DMS 273 (cell line): ENCODE measurements at regions not wholly inside any gene's neighbourhood (a gene's known extent, or its start where the extent isn't known, plus 50 kb on each side); places are given as distances from the start of the nearest gene placed in this dataset.

Source experiments
- DNase-seq: peaks from one replicate; lab custom pipeline; 2025; ENCODE audit not compliant: unreplicated experiment; lab: John Stamatoyannopoulos, UW

GRCh38 chr14:85248881-85249635, 280.9 kb upstream of the FLRT2 start:
- no peak for DNase-seq

- DNase-seq = no peak
These were observed 279.3 kb upstream of the FLRT2 start for GRCh38 chr14:85250414-85251189.

GRCh38 chr14:85252011-85252410, 277.9 kb upstream of the FLRT2 start:
- no peak for DNase-seq

GRCh38 chr14:85254711-85255110, 275.2 kb upstream of the FLRT2 start:
- DNase-seq = no peak

- DNase-seq = no peak
These were observed 272.7 kb upstream of the FLRT2 start for GRCh38 chr14:85257287-85257686.

- no peak for DNase-seq
These were observed 265.8 kb upstream of the FLRT2 start for GRCh38 chr14:85263916-85264675.

GRCh38 chr14:85273099-85273677, 256.8 kb upstream of the FLRT2 start:
- DNase-seq = no peak

GRCh38 chr14:85273952-85274351, 256.0 kb upstream of the FLRT2 start:
- no peak for DNase-seq

GRCh38 chr14:85276161-85276978, 253.6 kb upstream of the FLRT2 start:
- DNase-seq = no peak

GRCh38 chr14:85276979-85277228, 253.0 kb upstream of the FLRT2 start:
- no peak for DNase-seq

- DNase-seq = no peak
These were observed 250.5 kb upstream of the FLRT2 start for GRCh38 chr14:85279407-85279806.

- DNase-seq = no peak
These were observed 249.9 kb upstream of the FLRT2 start for GRCh38 chr14:85280074-85280473.

GRCh38 chr14:85281921-85282320, 248.0 kb upstream of the FLRT2 start:
- DNase-seq = no peak

- DNase-seq = no peak
These were observed 241.9 kb upstream of the FLRT2 start for GRCh38 chr14:85288041-85288440.

- DNase-seq = no peak
These were observed 238.2 kb upstream of the FLRT2 start for GRCh38 chr14:85291731-85292130.

- no peak for DNase-seq
These were observed 236.2 kb upstream of the FLRT2 start for GRCh38 chr14:85293612-85294234.

- no peak for DNase-seq
These were observed 234.6 kb upstream of the FLRT2 start for GRCh38 chr14:85295318-85295717.

GRCh38 chr14:85296456-85297210, 233.3 kb upstream of the FLRT2 start:
- DNase-seq = no peak

GRCh38 chr14:85300107-85300506, 229.8 kb upstream of the FLRT2 start:
- no peak for DNase-seq

- DNase-seq = no peak
These were observed 228.4 kb upstream of the FLRT2 start for GRCh38 chr14:85301506-85301905.
